ENCODE measurements at regions not wholly inside any gene's neighbourhood (a gene's known extent, or its start where the extent isn't known, plus 50 kb on each side); places are given as distances from the start of the nearest gene placed in this dataset.

DNA sequence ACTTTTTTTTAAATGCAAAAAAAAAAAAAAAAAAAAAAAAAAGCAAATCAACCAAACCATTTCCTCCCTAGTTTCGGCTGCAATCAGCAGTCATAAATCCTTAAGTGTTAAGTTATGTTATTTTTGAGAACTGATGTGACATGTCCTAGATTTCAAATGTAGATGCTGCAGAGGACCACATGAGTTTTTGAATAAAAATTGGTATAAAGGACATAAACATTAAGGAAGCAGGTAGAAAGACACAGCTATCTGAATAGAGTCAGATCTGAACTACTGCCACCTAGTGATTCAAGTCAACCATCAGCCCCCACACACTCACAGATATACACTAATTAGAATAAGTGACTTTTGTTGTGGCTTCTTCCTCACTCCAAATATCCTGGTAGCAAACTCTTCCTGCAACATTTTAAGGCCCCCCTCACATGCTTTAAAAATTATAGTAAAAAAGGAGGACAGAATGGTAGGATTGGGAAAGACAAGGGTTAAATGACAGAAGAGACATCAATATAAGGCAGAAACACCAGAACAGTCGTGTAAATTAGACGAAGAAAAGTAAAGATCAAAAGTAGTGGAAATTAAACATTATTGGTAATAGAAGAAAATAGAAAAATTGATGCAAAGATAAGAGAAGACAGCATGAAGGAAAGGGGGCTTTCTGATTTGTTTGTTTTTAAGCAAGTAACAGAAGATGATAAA lies 394.5 kb upstream of the ATP2B1 start:
- intact Hi-C loops (cut with DNase I), result no loop called here
- ATAC-seq (peak; percentile 58 to 73), DNase-seq (no peak)
- Histone ChIP-seq H3K36me3 (no peaks in the 10 kb centered on the region), H3K27me3 (ENCODE audit: low read depth) (no peaks in the 10 kb centered on the region), H3K9me3 (no peaks in the 10 kb centered on the region), H3K27ac (no peak overlapping the region), H3K4me3 (no peak overlapping the region), H3K4me1 (peaks cover 7% of the 10 kb centered on the region)
- TF ChIP-seq, protein P1, sequence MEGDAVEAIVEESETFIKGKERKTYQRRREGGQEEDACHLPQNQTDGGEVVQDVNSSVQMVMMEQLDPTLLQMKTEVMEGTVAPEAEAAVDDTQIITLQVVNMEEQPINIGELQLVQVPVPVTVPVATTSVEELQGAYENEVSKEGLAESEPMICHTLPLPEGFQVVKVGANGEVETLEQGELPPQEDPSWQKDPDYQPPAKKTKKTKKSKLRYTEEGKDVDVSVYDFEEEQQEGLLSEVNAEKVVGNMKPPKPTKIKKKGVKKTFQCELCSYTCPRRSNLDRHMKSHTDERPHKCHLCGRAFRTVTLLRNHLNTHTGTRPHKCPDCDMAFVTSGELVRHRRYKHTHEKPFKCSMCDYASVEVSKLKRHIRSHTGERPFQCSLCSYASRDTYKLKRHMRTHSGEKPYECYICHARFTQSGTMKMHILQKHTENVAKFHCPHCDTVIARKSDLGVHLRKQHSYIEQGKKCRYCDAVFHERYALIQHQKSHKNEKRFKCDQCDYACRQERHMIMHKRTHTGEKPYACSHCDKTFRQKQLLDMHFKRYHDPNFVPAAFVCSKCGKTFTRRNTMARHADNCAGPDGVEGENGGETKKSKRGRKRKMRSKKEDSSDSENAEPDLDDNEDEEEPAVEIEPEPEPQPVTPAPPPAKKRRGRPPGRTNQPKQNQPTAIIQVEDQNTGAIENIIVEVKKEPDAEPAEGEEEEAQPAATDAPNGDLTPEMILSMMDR (IDR thresholded peaks at IDR 0.05), result peak; percentile 41

DNA sequence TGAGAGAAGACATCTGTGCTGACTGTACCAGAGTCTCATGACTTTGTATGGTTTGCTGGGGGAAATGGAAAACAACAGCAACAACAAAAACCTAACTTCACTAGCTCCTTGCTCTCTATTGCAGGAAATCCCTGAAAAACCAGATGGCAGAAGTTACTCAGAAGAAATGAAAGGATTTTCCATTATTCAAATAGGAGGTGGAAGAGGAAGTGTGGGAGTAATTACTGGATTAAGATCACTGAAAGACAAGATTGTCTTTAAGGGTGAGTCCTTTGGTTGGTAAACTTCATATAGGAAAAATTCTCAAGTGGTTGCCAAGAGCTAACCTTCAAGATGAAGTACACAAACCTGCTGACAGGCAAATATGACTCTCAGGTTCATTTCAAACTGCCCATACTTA lies 391.9 kb upstream of the ATP2B1 start:
- no peak overlapping the region for H3K4me3 ChIP-seq
- no peaks in the 10 kb centered on the region for H3K36me3 ChIP-seq
- H3K4me1 ChIP-seq, result peaks cover 9% of the 10 kb centered on the region
- no peaks in the 10 kb centered on the region for H3K9me3 ChIP-seq
- ATAC-seq, result no peak
- TF ChIP-seq, protein P1 (IDR thresholded peaks at IDR 0.05), result no peak
- H3K27me3 ChIP-seq (ENCODE audit: low read depth), result no peaks in the 10 kb centered on the region
- intact Hi-C loops (cut with DNase I), result no loop called here
- H3K27ac ChIP-seq, result no peak overlapping the region
- no peak for DNase-seq

DNA sequence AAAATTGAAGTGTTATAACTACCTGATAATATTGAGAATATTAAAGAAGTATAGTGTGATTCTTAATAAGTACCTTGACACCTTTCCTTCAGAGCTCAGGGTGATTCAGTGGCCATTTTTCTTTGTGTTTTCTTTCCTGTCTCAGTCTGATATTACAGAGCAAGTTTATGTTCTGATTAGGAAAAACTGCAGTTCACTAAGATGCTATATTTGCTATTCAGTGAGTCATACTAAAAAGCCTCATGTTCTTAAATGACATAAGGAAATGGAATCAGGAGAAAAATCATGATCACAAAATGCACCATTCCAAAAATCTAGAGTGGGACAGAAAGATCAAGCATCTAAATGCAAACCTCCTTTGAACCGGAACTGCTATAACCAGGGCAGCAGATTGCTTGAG lies 390.6 kb upstream of the ATP2B1 start:
- H3K27me3 ChIP-seq (ENCODE audit: low read depth), result no peaks in the 10 kb centered on the region
- peaks cover 9% of the 10 kb centered on the region for H3K4me1 ChIP-seq
- H3K36me3 ChIP-seq, result no peaks in the 10 kb centered on the region
- DNase-seq (no peak), ATAC-seq (no peak)
- TF ChIP-seq, protein P1 (IDR thresholded peaks at IDR 0.05), result no peak
- no peak overlapping the region for H3K4me3 ChIP-seq
- H3K27ac ChIP-seq, result no peak overlapping the region
- H3K9me3 ChIP-seq, result no peaks in the 10 kb centered on the region
- intact Hi-C loops (cut with DNase I), result no loop called here

- intact Hi-C loops (cut with DNase I), result no loop called here
- no peak for DNase-seq
Observed at GRCh38 chr12:90098132-90098779, 389.6 kb upstream of the ATP2B1 start.

GRCh38 chr12:90091809-90092208 lies 383.2 kb upstream of the ATP2B1 start:
- Histone ChIP-seq H3K4me1 (no peaks in the 10 kb centered on the region), H3K9me3 (no peaks in the 10 kb centered on the region), H3K27ac (no peak overlapping the region), H3K36me3 (no peaks in the 10 kb centered on the region), H3K4me3 (no peak overlapping the region), H3K27me3 (ENCODE audit: low read depth) (no peaks in the 10 kb centered on the region)
- ATAC-seq (no peak), DNase-seq (no peak)
- intact Hi-C loops (cut with DNase I), result no loop called here
- TF ChIP-seq, protein P1 (IDR thresholded peaks at IDR 0.05), result no peak

More at GRCh38 chr12:90098132-90098779, 389.6 kb upstream of the ATP2B1 start:
- H3K4me3 ChIP-seq, result no peak overlapping the region
- H3K27me3 ChIP-seq (ENCODE audit: low read depth), result no peaks in the 10 kb centered on the region
- no peak overlapping the region for H3K27ac ChIP-seq
- H3K4me1 ChIP-seq, result peaks cover 9% of the 10 kb centered on the region
- no peaks in the 10 kb centered on the region for H3K36me3 ChIP-seq
- TF ChIP-seq, protein P1 (IDR thresholded peaks at IDR 0.05), result no peak
- no peaks in the 10 kb centered on the region for H3K9me3 ChIP-seq
- peak; percentile 56 to 68 for ATAC-seq
